ENCODE measurements at regions not wholly inside any gene's neighbourhood (a gene's known extent, or its start where the extent isn't known, plus 50 kb on each side); places are given as distances from the start of the nearest gene placed in this dataset.
A peak's percentile ranks its signal among the peaks of the same experiment; 100 is the strongest.

GRCh38 chr2:67666386-67667053, 269.4 kb downstream of the ETAA1 start:
- Histone ChIP-seq H3K27me3 (no peaks in the 10 kb centered on the region), H3K27ac (peak overlapping the region in 1 of 4 donors; percentile 28), H3K4me1 (no peaks in the 10 kb centered on the region), H3K4me3 (no peak overlapping the region), H3K36me3 (no peaks in the 10 kb centered on the region), H3K9me3 (no peaks in the 10 kb centered on the region)
- TF ChIP-seq CTCF (IDR thresholded peaks at IDR 0.05) (no peak), POLR2A (IDR thresholded peaks at IDR 0.05) (no peak)
- DNase-seq: no peak

GRCh38 chr2:67667054-67667908, 270.1 kb downstream of the ETAA1 start:
- no peak overlapping the region for H3K27ac ChIP-seq
- H3K27me3 ChIP-seq: no peaks in the 10 kb centered on the region
- TF ChIP-seq POLR2A (IDR thresholded peaks at IDR 0.05) (no peak), CTCF (IDR thresholded peaks at IDR 0.05) (no peak)
- H3K4me1 ChIP-seq: no peaks in the 10 kb centered on the region
- no peaks in the 10 kb centered on the region for H3K9me3 ChIP-seq
- DNase-seq: no peak
- H3K36me3 ChIP-seq: no peaks in the 10 kb centered on the region
- H3K4me3 ChIP-seq: no peak overlapping the region

- Histone ChIP-seq H3K27me3 (no peaks in the 10 kb centered on the region), H3K36me3 (no peaks in the 10 kb centered on the region), H3K9me3 (no peaks in the 10 kb centered on the region), H3K4me1 (no peaks in the 10 kb centered on the region), H3K4me3 (no peak overlapping the region), H3K27ac (no peak overlapping the region)
- TF ChIP-seq CTCF (IDR thresholded peaks at IDR 0.05): no peak
- no peak for TF ChIP-seq POLR2A (IDR thresholded peaks at IDR 0.05)
- no peak for DNase-seq
Measured at GRCh38 chr2:67668538-67668937, 271.4 kb downstream of the ETAA1 start.

- Histone ChIP-seq H3K4me1 (no peaks in the 10 kb centered on the region), H3K27me3 (no peaks in the 10 kb centered on the region), H3K9me3 (no peaks in the 10 kb centered on the region), H3K36me3 (no peaks in the 10 kb centered on the region), H3K4me3 (no peak overlapping the region), H3K27ac (no peak overlapping the region)
- TF ChIP-seq CTCF (IDR thresholded peaks at IDR 0.05) (no peak), POLR2A (IDR thresholded peaks at IDR 0.05) (no peak)
- DNase-seq: no peak
Measured at GRCh38 chr2:67669168-67669567, 272.0 kb downstream of the ETAA1 start.

- Histone ChIP-seq H3K9me3 (no peaks in the 10 kb centered on the region), H3K27me3 (no peaks in the 10 kb centered on the region), H3K36me3 (no peaks in the 10 kb centered on the region), H3K4me3 (no peak overlapping the region), H3K4me1 (no peaks in the 10 kb centered on the region), H3K27ac (no peak overlapping the region)
- TF ChIP-seq POLR2A (IDR thresholded peaks at IDR 0.05) (no peak), CTCF (IDR thresholded peaks at IDR 0.05) (no peak)
- no peak for DNase-seq
Measured at GRCh38 chr2:67669766-67670165, 272.6 kb downstream of the ETAA1 start.
